ENCODE measurements at regions not wholly inside any gene's neighbourhood (a gene's known extent, or its start where the extent isn't known, plus 50 kb on each side); places are given as distances from the start of the nearest gene placed in this dataset.
"Not testable (repeated sequence)": the region's sequence is repeated elsewhere in the genome, so short reads cannot be mapped to it uniquely, and the experiment has no call there.

GRCh38 chr20:39705032-39705431 lies 742.9 kb downstream of the DHX35 start:
- H3K27ac ChIP-seq (ENCODE audit: low read depth, low read length) = no peak overlapping the region

GRCh38 chr20:39703357-39703756 lies 741.2 kb downstream of the DHX35 start:
- H3K27me3 ChIP-seq (ENCODE audit: insufficient read depth, low read length); H3K4me1 ChIP-seq (ENCODE audit: control insufficient read depth, insufficient read depth, low read length, unreplicated experiment); H3K79me2 ChIP-seq (ENCODE audit: control insufficient read depth, insufficient read depth, low read length, unreplicated experiment); H3K4me3 ChIP-seq (ENCODE audit: low read depth, low read length); H3K27ac ChIP-seq (ENCODE audit: low read depth, low read length); H2AFZ ChIP-seq (ENCODE audit: low read length, unreplicated experiment); H3K36me3 ChIP-seq (ENCODE audit: insufficient read depth, low read length): not testable (repeated sequence)

More at GRCh38 chr20:39705032-39705431, 742.9 kb downstream of the DHX35 start:
- Histone ChIP-seq H2AFZ (ENCODE audit: low read length, unreplicated experiment) (no peak overlapping the region), H3K4me1 (ENCODE audit: control insufficient read depth, insufficient read depth, low read length, unreplicated experiment) (no peaks in the 10 kb centered on the region), H3K36me3 (ENCODE audit: insufficient read depth, low read length) (no peaks in the 10 kb centered on the region), H3K4me3 (ENCODE audit: low read depth, low read length) (no peak overlapping the region), H3K79me2 (ENCODE audit: control insufficient read depth, insufficient read depth, low read length, unreplicated experiment) (no peaks in the 10 kb centered on the region), H3K27me3 (ENCODE audit: insufficient read depth, low read length) (no peaks in the 10 kb centered on the region)

GRCh38 chr20:39702701-39703349 lies 740.7 kb downstream of the DHX35 start:
- Histone ChIP-seq H3K4me1 (ENCODE audit: control insufficient read depth, insufficient read depth, low read length, unreplicated experiment) (no peaks in the 10 kb centered on the region), H3K36me3 (ENCODE audit: insufficient read depth, low read length) (no peaks in the 10 kb centered on the region), H3K27ac (ENCODE audit: low read depth, low read length) (no peak overlapping the region), H3K27me3 (ENCODE audit: insufficient read depth, low read length) (no peaks in the 10 kb centered on the region), H2AFZ (ENCODE audit: low read length, unreplicated experiment) (no peak overlapping the region), H3K79me2 (ENCODE audit: control insufficient read depth, insufficient read depth, low read length, unreplicated experiment) (no peaks in the 10 kb centered on the region), H3K4me3 (ENCODE audit: low read depth, low read length) (no peak overlapping the region)

GRCh38 chr20:39700528-39700927 lies 738.4 kb downstream of the DHX35 start:
- Histone ChIP-seq H3K27ac (ENCODE audit: low read depth, low read length) (no peak overlapping the region), H3K4me1 (ENCODE audit: control insufficient read depth, insufficient read depth, low read length, unreplicated experiment) (no peaks in the 10 kb centered on the region), H3K79me2 (ENCODE audit: control insufficient read depth, insufficient read depth, low read length, unreplicated experiment) (no peaks in the 10 kb centered on the region), H3K27me3 (ENCODE audit: insufficient read depth, low read length) (no peaks in the 10 kb centered on the region), H3K36me3 (ENCODE audit: insufficient read depth, low read length) (no peaks in the 10 kb centered on the region), H2AFZ (ENCODE audit: low read length, unreplicated experiment) (no peak overlapping the region), H3K4me3 (ENCODE audit: low read depth, low read length) (no peak overlapping the region)

- Histone ChIP-seq H3K36me3 (ENCODE audit: insufficient read depth, low read length) (no peaks in the 10 kb centered on the region), H3K27me3 (ENCODE audit: insufficient read depth, low read length) (no peaks in the 10 kb centered on the region)
Observed at GRCh38 chr20:39699166-39699725, 737.1 kb downstream of the DHX35 start.

GRCh38 chr20:39698752-39699151 lies 736.6 kb downstream of the DHX35 start:
- H3K36me3 ChIP-seq (ENCODE audit: insufficient read depth, low read length) = no peaks in the 10 kb centered on the region
- no peaks in the 10 kb centered on the region for H3K27me3 ChIP-seq (ENCODE audit: insufficient read depth, low read length)
- no peaks in the 10 kb centered on the region for H3K4me1 ChIP-seq (ENCODE audit: control insufficient read depth, insufficient read depth, low read length, unreplicated experiment)
- H3K27ac ChIP-seq (ENCODE audit: low read depth, low read length) = no peak overlapping the region
- no peak overlapping the region for H2AFZ ChIP-seq (ENCODE audit: low read length, unreplicated experiment)
- no peaks in the 10 kb centered on the region for H3K79me2 ChIP-seq (ENCODE audit: control insufficient read depth, insufficient read depth, low read length, unreplicated experiment)
- H3K4me3 ChIP-seq (ENCODE audit: low read depth, low read length) = no peak overlapping the region

More at GRCh38 chr20:39699166-39699725, 737.1 kb downstream of the DHX35 start:
- H2AFZ ChIP-seq (ENCODE audit: low read length, unreplicated experiment) = no peak overlapping the region
- H3K27ac ChIP-seq (ENCODE audit: low read depth, low read length) = no peak overlapping the region
- H3K79me2 ChIP-seq (ENCODE audit: control insufficient read depth, insufficient read depth, low read length, unreplicated experiment) = no peaks in the 10 kb centered on the region
- H3K4me1 ChIP-seq (ENCODE audit: control insufficient read depth, insufficient read depth, low read length, unreplicated experiment) = no peaks in the 10 kb centered on the region
- H3K4me3 ChIP-seq (ENCODE audit: low read depth, low read length) = no peak overlapping the region

GRCh38 chr20:39691151-39691862 lies 729.2 kb downstream of the DHX35 start:
- no peaks in the 10 kb centered on the region for H3K36me3 ChIP-seq (ENCODE audit: insufficient read depth, low read length)
- H3K4me1 ChIP-seq (ENCODE audit: control insufficient read depth, insufficient read depth, low read length, unreplicated experiment) = no peaks in the 10 kb centered on the region
- H3K79me2 ChIP-seq (ENCODE audit: control insufficient read depth, insufficient read depth, low read length, unreplicated experiment) = no peaks in the 10 kb centered on the region
- no peak overlapping the region for H3K4me3 ChIP-seq (ENCODE audit: low read depth, low read length)
- no peak overlapping the region for H3K27ac ChIP-seq (ENCODE audit: low read depth, low read length)
- no peak overlapping the region for H2AFZ ChIP-seq (ENCODE audit: low read length, unreplicated experiment)
- no peaks in the 10 kb centered on the region for H3K27me3 ChIP-seq (ENCODE audit: insufficient read depth, low read length)

- Histone ChIP-seq H3K36me3 (ENCODE audit: insufficient read depth, low read length) (no peaks in the 10 kb centered on the region), H3K4me1 (ENCODE audit: control insufficient read depth, insufficient read depth, low read length, unreplicated experiment) (no peaks in the 10 kb centered on the region), H3K79me2 (ENCODE audit: control insufficient read depth, insufficient read depth, low read length, unreplicated experiment) (no peaks in the 10 kb centered on the region), H2AFZ (ENCODE audit: low read length, unreplicated experiment) (no peak overlapping the region), H3K27me3 (ENCODE audit: insufficient read depth, low read length) (0 out of 2 replicates have a peak, but pooled peaks cover 2% of the 10 kb centered on the region), H3K4me3 (ENCODE audit: low read depth, low read length) (no peak overlapping the region), H3K27ac (ENCODE audit: low read depth, low read length) (no peak overlapping the region)
Observed at GRCh38 chr20:39676857-39677391, 714.8 kb downstream of the DHX35 start.

- Histone ChIP-seq H3K27me3 (ENCODE audit: insufficient read depth, low read length) (0 out of 2 replicates have a peak, but pooled peaks cover 2% of the 10 kb centered on the region), H3K4me1 (ENCODE audit: control insufficient read depth, insufficient read depth, low read length, unreplicated experiment) (no peaks in the 10 kb centered on the region), H3K27ac (ENCODE audit: low read depth, low read length) (no peak overlapping the region), H2AFZ (ENCODE audit: low read length, unreplicated experiment) (no peak overlapping the region), H3K4me3 (ENCODE audit: low read depth, low read length) (no peak overlapping the region), H3K36me3 (ENCODE audit: insufficient read depth, low read length) (no peaks in the 10 kb centered on the region), H3K79me2 (ENCODE audit: control insufficient read depth, insufficient read depth, low read length, unreplicated experiment) (no peaks in the 10 kb centered on the region)
Observed at GRCh38 chr20:39676241-39676640, 714.1 kb downstream of the DHX35 start.

GRCh38 chr20:39674842-39675241 lies 712.7 kb downstream of the DHX35 start:
- no peak overlapping the region for H3K4me3 ChIP-seq (ENCODE audit: low read depth, low read length)
- H3K4me1 ChIP-seq (ENCODE audit: control insufficient read depth, insufficient read depth, low read length, unreplicated experiment) = no peaks in the 10 kb centered on the region
- H2AFZ ChIP-seq (ENCODE audit: low read length, unreplicated experiment) = no peak overlapping the region
- H3K36me3 ChIP-seq (ENCODE audit: insufficient read depth, low read length) = no peaks in the 10 kb centered on the region
- H3K27me3 ChIP-seq (ENCODE audit: insufficient read depth, low read length) = 0 out of 2 replicates have a peak, but pooled peaks cover 2% of the 10 kb centered on the region
- H3K79me2 ChIP-seq (ENCODE audit: control insufficient read depth, insufficient read depth, low read length, unreplicated experiment) = no peaks in the 10 kb centered on the region
- no peak overlapping the region for H3K27ac ChIP-seq (ENCODE audit: low read depth, low read length)
